ENCODE measurements at regions not wholly inside any gene's neighbourhood (a gene's known extent, or its start where the extent isn't known, plus 50 kb on each side); places are given as distances from the start of the nearest gene placed in this dataset.

DNA sequence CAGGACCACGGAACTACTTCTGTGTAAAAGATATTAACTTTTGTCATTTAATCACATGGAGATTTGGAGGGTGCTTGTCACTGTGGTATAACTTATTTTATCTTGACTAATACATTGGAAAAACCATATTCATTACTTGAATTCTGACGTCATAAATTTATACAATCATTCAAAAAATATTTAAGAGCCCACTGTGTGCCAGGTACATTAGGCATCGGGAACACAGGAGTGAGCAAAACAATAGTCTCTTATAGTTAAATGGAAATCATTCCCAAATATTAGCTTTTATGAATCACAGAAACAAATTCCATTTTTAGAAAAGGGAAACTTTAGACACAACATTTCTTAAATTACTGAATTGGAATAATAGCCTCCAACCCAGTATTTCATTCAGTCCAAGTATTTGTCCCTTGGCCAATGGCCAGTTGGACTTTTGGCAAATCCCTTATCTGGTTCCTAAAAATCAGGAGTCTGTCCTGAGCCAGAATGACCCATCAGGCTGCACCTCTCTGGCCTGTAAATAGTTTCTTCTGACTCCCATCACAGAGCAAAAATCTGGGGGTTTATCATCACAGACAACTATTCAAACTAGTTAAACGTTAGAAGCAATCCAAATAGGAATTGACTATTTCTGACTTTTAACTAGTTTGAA is 104.3 kb upstream of the FSTL4 start:
- no peak overlapping the region for H2BK5ac ChIP-seq (ENCODE audit: low read depth, low read length)
- FAIRE-seq (no peak), DNase-seq (ENCODE audit: low read depth in 1 of 2, low spot score in 2 of 2) (no peak)
- no peak overlapping the region for H4K91ac ChIP-seq (replicated peaks; ENCODE audit: insufficient read length, low read length)
- H3K23ac ChIP-seq (ENCODE audit: insufficient read length) = no peak overlapping the region
- 90% methylated on average over 4 of the region's 4 CpGs; no CpG with 5 or more reads in 1 of the 2 experiments for WGBS, 2 experiments (ENCODE audit: extremely low coverage in 1 of 2, insufficient coverage in 1 of 2, insufficient read length in 1 of 2, insufficient replicate concordance in 2 of 2, low coverage in 1 of 2, low lambda C conversion rate in 2 of 2, missing lambda C conversion rate in 1 of 2)
- peaks cover 0 to 2% of the 10 kb centered on the region in 2 experiments; a peak in 1 of 4 replicates for H3K9me3 ChIP-seq (ENCODE audit: insufficient read depth in 2 of 2, low read depth in 1 of 2, low read length in 1 of 2)
- no peaks in the 10 kb centered on the region for H3K79me1 ChIP-seq (ENCODE audit: low read depth, low read length)
- no peak overlapping the region for H3K9ac ChIP-seq (replicated peaks in 1 of 4; ENCODE audit: extremely low read depth in 1 of 4, low read depth in 3 of 4, low read length in 3 of 4)
- no peak overlapping the region for H2AK5ac ChIP-seq (ENCODE audit: low read depth, low read length)
- H3K27ac ChIP-seq (ENCODE audit: low read depth, low read length) = no peak overlapping the region
- no peaks in the 10 kb centered on the region for H3K79me2 ChIP-seq (ENCODE audit: control insufficient read depth in 1 of 2, insufficient read depth in 2 of 2, low read length in 2 of 2)
- H3K4me2 ChIP-seq (ENCODE audit: insufficient read depth in 1 of 2, low read depth in 2 of 2, low read length in 2 of 2) = no peak overlapping the region
- H3K36me3 ChIP-seq (ENCODE audit: control insufficient read depth in 2 of 4, insufficient read depth in 4 of 4, low read length in 3 of 4) = no peaks in the 10 kb centered on the region
- H3K18ac ChIP-seq (ENCODE audit: extremely low read depth, low read length) = no peak overlapping the region
- ChIA-PET POLR2A (ENCODE audit: partially characterized antibody) (no interaction called here), CTCF (ENCODE audit: partially characterized antibody) (interaction anchor here (1.2 kb wide), 1 partner anchor 38 kb away, joined by 3 read pairs; no protein-coding TSS in a partner anchor)
- no peak overlapping the region for H2BK120ac ChIP-seq (replicated peaks; ENCODE audit: low read depth, low read length)
- H3K4ac ChIP-seq (replicated peaks; ENCODE audit: insufficient read length, low read depth, low read length) = no peak overlapping the region
- H3K4me1 ChIP-seq (replicated peaks in 1 of 4; ENCODE audit: control insufficient read depth in 3 of 4, insufficient read depth in 4 of 4, low read length in 3 of 4) = no peaks in the 10 kb centered on the region
- no peaks in the 10 kb centered on the region for H3K23me2 ChIP-seq (ENCODE audit: low read depth, low read length)
- no peak overlapping the region for H2AFZ ChIP-seq (ENCODE audit: low read length)
- no peak overlapping the region for H2BK12ac ChIP-seq (ENCODE audit: low read depth, low read length)
- no peaks in the 10 kb centered on the region; a peak in 1 of 7 replicates for H3K27me3 ChIP-seq (replicated peaks in 1 of 4; ENCODE audit: control insufficient read depth in 3 of 4, extremely low read depth in 1 of 4, insufficient read depth in 3 of 4, low read length in 3 of 4)
- no peak overlapping the region for H2BK15ac ChIP-seq (ENCODE audit: low read length)
- no peaks in the 10 kb centered on the region for H4K20me1 ChIP-seq (replicated peaks in 1 of 2; ENCODE audit: control insufficient read depth in 1 of 2, insufficient read depth in 2 of 2, low read length in 2 of 2)
- no peak overlapping the region for H3K14ac ChIP-seq (ENCODE audit: insufficient read length)
- no peak overlapping the region for H3K56ac ChIP-seq (replicated peaks; ENCODE audit: insufficient read length, low read depth, low read length)
- H3K4me3 ChIP-seq (ENCODE audit: extremely low read depth in 1 of 4, insufficient read depth in 2 of 4, low read depth in 3 of 4, low read length in 4 of 4) = no peak overlapping the region
- no peak overlapping the region for H2BK20ac ChIP-seq (ENCODE audit: low read length)
- no peak overlapping the region for H4K5ac ChIP-seq (ENCODE audit: insufficient read length, low read depth, low read length)
- no peak overlapping the region for H4K8ac ChIP-seq (ENCODE audit: extremely low read depth, insufficient read depth, low read length)
- TF ChIP-seq TBP (IDR thresholded peaks at IDR 0.05; ENCODE audit: low read depth, low read length) (no peak), ASH2L (IDR thresholded peaks at IDR 0.05; ENCODE audit: low read length) (no peak), CBX8 (IDR thresholded peaks at IDR 0.05; ENCODE audit: borderline replicate concordance, low read depth, low read length) (no peak), MAX (IDR thresholded peaks at IDR 0.05) (no peak), MAFK (IDR thresholded peaks at IDR 0.05; ENCODE audit: low read depth, low read length) (no peak), SP1 (IDR thresholded peaks at IDR 0.05; ENCODE audit: low read depth, low read length) (no peak), YY1 (IDR thresholded peaks at IDR 0.05; ENCODE audit: low read depth, low read length) (no peak), PHF8 (conservative IDR thresholded peaks at IDR 0.05; ENCODE audit: low read depth, low read length) (no peak), HDAC2 (IDR thresholded peaks at IDR 0.05; ENCODE audit: borderline replicate concordance in 1 of 2, low read depth in 2 of 2, low read length in 2 of 2) (no peak), SAP30 (IDR thresholded peaks at IDR 0.05; ENCODE audit: insufficient read depth, insufficient replicate concordance, low read length) (no peak), SP2 (IDR thresholded peaks at IDR 0.05; ENCODE audit: low read length) (no peak), CHD2 (IDR thresholded peaks at IDR 0.05; ENCODE audit: low read length) (no peak), GTF2F1 (IDR thresholded peaks at IDR 0.05; ENCODE audit: borderline replicate concordance, low read depth, low read length) (no peak), TAF7 (optimal IDR thresholded peaks at IDR 0.05; ENCODE audit: borderline replicate concordance, low read depth, low read length) (no peak)
